ENCODE measurements at regions not wholly inside any gene's neighbourhood (a gene's known extent, or its start where the extent isn't known, plus 50 kb on each side); places are given as distances from the start of the nearest gene placed in this dataset.

- no TSS peak for BruUV-seq (replicated peaks)
- Histone ChIP-seq H3K9me3 (ENCODE audit: control insufficient read depth in 1 of 2, insufficient read depth in 1 of 2, low read depth in 1 of 2, low read length in 2 of 2) (no peaks in the 10 kb centered on the region), H3K27me3 (ENCODE audit: insufficient read depth, low read length) (no peaks in the 10 kb centered on the region), H4K20me1 (ENCODE audit: insufficient read depth) (no peaks in the 10 kb centered on the region), H2AFZ (ENCODE audit: low read depth, low read length, poor library complexity, severe bottlenecking) (no peak overlapping the region), H3K9ac (ENCODE audit: low read length) (no peak overlapping the region), H3K4me2 (ENCODE audit: low read length) (no peak overlapping the region), H3K4me1 (ENCODE audit: control insufficient read depth in 1 of 2, insufficient read depth in 2 of 2, low read length in 2 of 2) (no peaks in the 10 kb centered on the region), H3K79me2 (ENCODE audit: insufficient read depth, low read length) (no peaks in the 10 kb centered on the region), H3K9me2 (ENCODE audit: insufficient read depth) (no peaks in the 10 kb centered on the region), H3K36me3 (ENCODE audit: control insufficient read depth in 1 of 2, insufficient read depth in 2 of 2, low read length in 2 of 2) (no peaks in the 10 kb centered on the region), H3K27ac (ENCODE audit: low read depth, low read length) (no peak overlapping the region), H3K4me3 (replicated peaks in 1 of 2; ENCODE audit: low read depth in 1 of 2, low read length in 2 of 2) (no peak overlapping the region)
- POLR2A ChIA-PET, result no interaction called here
- CTCF ChIA-PET, result no interaction called here
- intact Hi-C loops (cut with micrococcal nuclease), result no loop called here
- ATAC-seq, result no peak
- DNase-seq (ENCODE audit: low read depth, low spot score), result no peak
- TF ChIP-seq ELF1 (IDR thresholded peaks at IDR 0.05; ENCODE audit: borderline replicate concordance, low read depth) (no peak), SRF (IDR thresholded peaks at IDR 0.05; ENCODE audit: low read depth) (no peak), MAX (IDR thresholded peaks at IDR 0.05) (no peak), EZH2 (IDR thresholded peaks at IDR 0.05) (no peak), EGR1 (IDR thresholded peaks at IDR 0.05; ENCODE audit: low read depth) (no peak), ZNF274 (IDR thresholded peaks at IDR 0.05; ENCODE audit: low read depth, low read length) (no peak), TCF7L2 (IDR thresholded peaks at IDR 0.05; ENCODE audit: borderline replicate concordance, extremely low read depth, insufficient read depth, insufficient read length) (no peak), SIN3A (IDR thresholded peaks at IDR 0.05; ENCODE audit: low read depth) (no peak), EZH2phosphoT487 (IDR thresholded peaks at IDR 0.05; ENCODE audit: borderline replicate concordance) (no peak)
- RAD21 ChIA-PET (ENCODE audit: low non-redundant PET in 1 of 2, low total read pairs in 2 of 2, uncharacterized antibody in 2 of 2, unreplicated experiment in 2 of 2), result no interaction called here
Measured at GRCh38 chrX:21305799-21306336, 68.3 kb upstream of the CNKSR2 start.

DNA sequence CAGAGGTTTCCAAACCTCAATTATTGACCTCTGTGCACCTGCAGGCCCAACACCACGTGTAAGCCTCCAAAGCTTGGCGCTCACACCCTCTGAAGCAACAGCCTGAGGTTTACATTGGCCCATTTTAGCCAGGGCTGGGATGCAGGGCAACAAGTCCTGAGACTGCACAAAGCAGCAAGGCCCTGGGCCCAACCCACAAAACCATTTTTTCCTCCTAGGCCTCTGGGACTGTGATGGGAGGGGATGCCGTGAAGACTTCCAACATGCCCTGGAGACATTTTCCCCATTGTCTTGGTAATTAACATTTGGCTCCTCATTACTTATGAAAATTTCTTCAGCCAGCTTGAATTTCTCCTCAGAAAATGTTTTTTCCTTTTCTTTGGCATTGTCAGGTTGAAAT lies 54.9 kb upstream of the CNKSR2 start:
- H3K9me3 ChIP-seq (ENCODE audit: control insufficient read depth in 1 of 2, insufficient read depth in 1 of 2, low read depth in 1 of 2, low read length in 2 of 2), result no peaks in the 10 kb centered on the region
- H3K27ac ChIP-seq (ENCODE audit: low read depth, low read length), result no peak overlapping the region
- intact Hi-C loops (cut with micrococcal nuclease), result no loop called here
- no peak overlapping the region for H3K4me3 ChIP-seq (replicated peaks in 1 of 2; ENCODE audit: low read depth in 1 of 2, low read length in 2 of 2)
- no TSS peak for BruUV-seq (replicated peaks)
- H3K4me2 ChIP-seq (ENCODE audit: low read length), result no peak overlapping the region
- H3K27me3 ChIP-seq (ENCODE audit: insufficient read depth, low read length), result no peaks in the 10 kb centered on the region
- CTCF ChIA-PET, result no interaction called here
- POLR2A ChIA-PET, result no interaction called here
- no peak overlapping the region for H3K9ac ChIP-seq (ENCODE audit: low read length)
- H2AFZ ChIP-seq (ENCODE audit: low read depth, low read length, poor library complexity, severe bottlenecking), result no peak overlapping the region
- DNase-seq (ENCODE audit: low read depth, low spot score) (no peak), ATAC-seq (no peak)
- no peaks in the 10 kb centered on the region for H3K4me1 ChIP-seq (ENCODE audit: control insufficient read depth in 1 of 2, insufficient read depth in 2 of 2, low read length in 2 of 2)
- H3K9me2 ChIP-seq (ENCODE audit: insufficient read depth), result no peaks in the 10 kb centered on the region
- no peaks in the 10 kb centered on the region for H4K20me1 ChIP-seq (ENCODE audit: insufficient read depth)
- H3K79me2 ChIP-seq (ENCODE audit: insufficient read depth, low read length), result no peaks in the 10 kb centered on the region
- TF ChIP-seq RAD21 (IDR thresholded peaks at IDR 0.05; ENCODE audit: low read depth), result no peak
- no peak for TF ChIP-seq ELF1 (IDR thresholded peaks at IDR 0.05; ENCODE audit: borderline replicate concordance, low read depth)
- no peak for TF ChIP-seq CEBPB (IDR thresholded peaks at IDR 0.05; ENCODE audit: low read depth)
- TF ChIP-seq, protein P1, sequence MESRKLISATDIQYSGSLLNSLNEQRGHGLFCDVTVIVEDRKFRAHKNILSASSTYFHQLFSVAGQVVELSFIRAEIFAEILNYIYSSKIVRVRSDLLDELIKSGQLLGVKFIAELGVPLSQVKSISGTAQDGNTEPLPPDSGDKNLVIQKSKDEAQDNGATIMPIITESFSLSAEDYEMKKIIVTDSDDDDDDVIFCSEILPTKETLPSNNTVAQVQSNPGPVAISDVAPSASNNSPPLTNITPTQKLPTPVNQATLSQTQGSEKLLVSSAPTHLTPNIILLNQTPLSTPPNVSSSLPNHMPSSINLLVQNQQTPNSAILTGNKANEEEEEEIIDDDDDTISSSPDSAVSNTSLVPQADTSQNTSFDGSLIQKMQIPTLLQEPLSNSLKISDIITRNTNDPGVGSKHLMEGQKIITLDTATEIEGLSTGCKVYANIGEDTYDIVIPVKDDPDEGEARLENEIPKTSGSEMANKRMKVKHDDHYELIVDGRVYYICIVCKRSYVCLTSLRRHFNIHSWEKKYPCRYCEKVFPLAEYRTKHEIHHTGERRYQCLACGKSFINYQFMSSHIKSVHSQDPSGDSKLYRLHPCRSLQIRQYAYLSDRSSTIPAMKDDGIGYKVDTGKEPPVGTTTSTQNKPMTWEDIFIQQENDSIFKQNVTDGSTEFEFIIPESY (IDR thresholded peaks at IDR 0.05; ENCODE audit: extremely low read depth, insufficient replicate concordance, low read length), result no peak
- no peak for TF ChIP-seq FOSL1 (IDR thresholded peaks at IDR 0.05; ENCODE audit: low read depth)
- TF ChIP-seq SRF (IDR thresholded peaks at IDR 0.05; ENCODE audit: low read depth), result no peak
- TF ChIP-seq EZH2phosphoT487 (IDR thresholded peaks at IDR 0.05; ENCODE audit: borderline replicate concordance), result no peak
- TF ChIP-seq MAX (IDR thresholded peaks at IDR 0.05), result no peak
- TF ChIP-seq TCF7L2 (IDR thresholded peaks at IDR 0.05; ENCODE audit: borderline replicate concordance, extremely low read depth, insufficient read depth, insufficient read length), result no peak
- TF ChIP-seq POLR2AphosphoS5 (IDR thresholded peaks at IDR 0.05; ENCODE audit: low read depth, low read length), result no peak
- RAD21 ChIA-PET (ENCODE audit: low non-redundant PET in 1 of 2, low total read pairs in 2 of 2, uncharacterized antibody in 2 of 2, unreplicated experiment in 2 of 2), result no interaction called here
- H3K36me3 ChIP-seq (ENCODE audit: control insufficient read depth in 1 of 2, insufficient read depth in 2 of 2, low read length in 2 of 2), result no peaks in the 10 kb centered on the region
